ENCODE measurements at regions not wholly inside any gene's neighbourhood (a gene's known extent, or its start where the extent isn't known, plus 50 kb on each side); places are given as distances from the start of the nearest gene placed in this dataset.

GRCh38 chr3:10759495-10759894, 56.5 kb upstream of the SLC6A11 start:
- ATAC-seq (ENCODE audit: low read depth) (no peak), DNase-seq (no peak)
- Mint-ChIP-seq H3K36me3 (no peaks in the 10 kb centered on the region), H3K9me3 (no peaks in the 10 kb centered on the region), H3K27ac (no peak overlapping the region), H3K4me3 (no peak overlapping the region), H3K27me3 (peaks cover 21% of the 10 kb centered on the region), H3K4me1 (no peaks in the 10 kb centered on the region)
- POLR2A ChIA-PET, result no interaction called here

- no peak overlapping the region for H3K4me3 Mint-ChIP-seq
- H3K9me3 Mint-ChIP-seq, result no peaks in the 10 kb centered on the region
- POLR2A ChIA-PET, result no interaction called here
- DNase-seq, result no peak
- H3K27ac Mint-ChIP-seq, result no peak overlapping the region
- no peaks in the 10 kb centered on the region for H3K36me3 Mint-ChIP-seq
- no peaks in the 10 kb centered on the region for H3K4me1 Mint-ChIP-seq
- H3K27me3 Mint-ChIP-seq, result peaks cover 18% of the 10 kb centered on the region
- no peak for ATAC-seq (ENCODE audit: low read depth)
Observed at GRCh38 chr3:10760199-10760598, 55.8 kb upstream of the SLC6A11 start.

- ATAC-seq (ENCODE audit: low read depth) (no peak), DNase-seq (no peak)
Observed at GRCh38 chr3:10761583-10761982, 54.4 kb upstream of the SLC6A11 start.

GRCh38 chr3:10762116-10762515, 53.9 kb upstream of the SLC6A11 start:
- Mint-ChIP-seq H3K4me3 (no peak overlapping the region), H3K27me3 (peaks cover 21% of the 10 kb centered on the region)

More at GRCh38 chr3:10761583-10761982, 54.4 kb upstream of the SLC6A11 start:
- Mint-ChIP-seq H3K27ac (no peak overlapping the region), H3K27me3 (peaks cover 18% of the 10 kb centered on the region), H3K9me3 (no peaks in the 10 kb centered on the region), H3K4me3 (no peak overlapping the region), H3K36me3 (no peaks in the 10 kb centered on the region), H3K4me1 (no peaks in the 10 kb centered on the region)
- POLR2A ChIA-PET, result no interaction called here

GRCh38 chr3:10762611-10763247, 53.3 kb upstream of the SLC6A11 start:
- DNase-seq, result no peak
- Mint-ChIP-seq H3K27ac (no peak overlapping the region), H3K4me3 (no peak overlapping the region), H3K36me3 (no peaks in the 10 kb centered on the region), H3K27me3 (peaks cover 21% of the 10 kb centered on the region), H3K4me1 (no peaks in the 10 kb centered on the region), H3K9me3 (no peaks in the 10 kb centered on the region)
- POLR2A ChIA-PET, result no interaction called here
- no peak for ATAC-seq (ENCODE audit: low read depth)

More at GRCh38 chr3:10762116-10762515, 53.9 kb upstream of the SLC6A11 start:
- POLR2A ChIA-PET, result no interaction called here
- no peaks in the 10 kb centered on the region for H3K36me3 Mint-ChIP-seq
- ATAC-seq (ENCODE audit: low read depth) (no peak), DNase-seq (no peak)
- H3K27ac Mint-ChIP-seq, result no peak overlapping the region
- H3K9me3 Mint-ChIP-seq, result no peaks in the 10 kb centered on the region
- H3K4me1 Mint-ChIP-seq, result no peaks in the 10 kb centered on the region

GRCh38 chr3:10763248-10763620, 52.8 kb upstream of the SLC6A11 start:
- Mint-ChIP-seq H3K27ac (no peak overlapping the region), H3K4me1 (no peaks in the 10 kb centered on the region), H3K9me3 (no peaks in the 10 kb centered on the region), H3K36me3 (no peaks in the 10 kb centered on the region), H3K27me3 (peaks cover 21% of the 10 kb centered on the region), H3K4me3 (no peak overlapping the region)
- no peak for ATAC-seq (ENCODE audit: low read depth)
- DNase-seq, result no peak
- POLR2A ChIA-PET, result no interaction called here

GRCh38 chr3:10763817-10764258, 52.2 kb upstream of the SLC6A11 start:
- ATAC-seq (ENCODE audit: low read depth), result no peak
- POLR2A ChIA-PET, result no interaction called here

GRCh38 chr3:10764259-10765051, 51.6 kb upstream of the SLC6A11 start:
- Mint-ChIP-seq H3K4me1 (no peaks in the 10 kb centered on the region), H3K9me3 (no peaks in the 10 kb centered on the region), H3K27me3 (peaks cover 17% of the 10 kb centered on the region), H3K27ac (no peak overlapping the region), H3K4me3 (no peak overlapping the region), H3K36me3 (no peaks in the 10 kb centered on the region)
- POLR2A ChIA-PET, result no interaction called here
- DNase-seq, result no peak
- ATAC-seq (ENCODE audit: low read depth), result no peak

More at GRCh38 chr3:10763817-10764258, 52.2 kb upstream of the SLC6A11 start:
- H3K9me3 Mint-ChIP-seq, result no peaks in the 10 kb centered on the region
- H3K36me3 Mint-ChIP-seq, result no peaks in the 10 kb centered on the region
- peaks cover 17% of the 10 kb centered on the region for H3K27me3 Mint-ChIP-seq
- no peak overlapping the region for H3K27ac Mint-ChIP-seq
- no peak for DNase-seq
- no peak overlapping the region for H3K4me3 Mint-ChIP-seq
- H3K4me1 Mint-ChIP-seq, result no peaks in the 10 kb centered on the region

- Mint-ChIP-seq H3K27me3 (peaks cover 13% of the 10 kb centered on the region), H3K9me3 (no peaks in the 10 kb centered on the region), H3K4me1 (no peaks in the 10 kb centered on the region), H3K4me3 (no peak overlapping the region), H3K27ac (no peak overlapping the region), H3K36me3 (no peaks in the 10 kb centered on the region)
- no peak for DNase-seq
- no peak for ATAC-seq (ENCODE audit: low read depth)
- POLR2A ChIA-PET, result no interaction called here
Observed at GRCh38 chr3:10766049-10766705, 49.9 kb upstream of the SLC6A11 start.

Data from activated naive CD8-positive, alpha-beta T cell treated with anti-CD3 and anti-CD28 coated beads, Interleukin-2, amount 10 ng/mL, durations not matched to agents 7 days and 5 days (primary cell).